DMS153 treated with DMSO at 0.1 percent for 48 hours (cell line): ENCODE measurements at regions not wholly inside any gene's neighbourhood (a gene's known extent, or its start where the extent isn't known, plus 50 kb on each side); places are given as distances from the start of the nearest gene placed in this dataset.

Source experiments
- DNase-seq: peaks from one replicate; lab custom pipeline; 2025; ENCODE audit not compliant: unreplicated experiment; lab: John Stamatoyannopoulos, UW

DNA sequence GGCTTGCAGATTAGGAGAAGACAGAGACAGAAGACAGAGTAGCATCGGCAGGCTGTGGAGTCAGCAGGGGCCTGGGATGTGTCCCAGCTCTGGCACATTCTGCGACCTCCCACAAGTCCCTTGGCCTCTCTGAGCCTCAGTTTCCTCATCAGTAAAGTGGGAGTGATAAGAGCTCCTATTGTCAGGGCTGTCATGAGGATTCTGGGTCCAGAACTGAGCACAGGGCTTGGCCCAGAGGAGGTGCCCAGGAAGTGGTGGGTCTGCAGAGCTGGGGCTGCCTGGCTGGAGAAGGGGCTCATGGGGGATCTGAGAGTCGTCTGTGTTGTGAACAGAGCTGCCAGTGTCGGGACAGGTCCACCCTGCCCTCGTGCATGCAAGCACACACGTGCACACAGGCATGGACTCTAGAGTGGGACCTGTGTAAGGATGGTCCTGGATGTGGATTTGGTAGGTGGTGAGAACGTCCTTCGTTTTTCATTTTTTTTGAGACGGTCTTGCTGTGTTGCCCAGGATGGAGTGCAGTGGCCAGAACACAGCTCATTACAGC is 262.9 kb downstream of the PTPRU start:
- DNase-seq, result no peak

DNA sequence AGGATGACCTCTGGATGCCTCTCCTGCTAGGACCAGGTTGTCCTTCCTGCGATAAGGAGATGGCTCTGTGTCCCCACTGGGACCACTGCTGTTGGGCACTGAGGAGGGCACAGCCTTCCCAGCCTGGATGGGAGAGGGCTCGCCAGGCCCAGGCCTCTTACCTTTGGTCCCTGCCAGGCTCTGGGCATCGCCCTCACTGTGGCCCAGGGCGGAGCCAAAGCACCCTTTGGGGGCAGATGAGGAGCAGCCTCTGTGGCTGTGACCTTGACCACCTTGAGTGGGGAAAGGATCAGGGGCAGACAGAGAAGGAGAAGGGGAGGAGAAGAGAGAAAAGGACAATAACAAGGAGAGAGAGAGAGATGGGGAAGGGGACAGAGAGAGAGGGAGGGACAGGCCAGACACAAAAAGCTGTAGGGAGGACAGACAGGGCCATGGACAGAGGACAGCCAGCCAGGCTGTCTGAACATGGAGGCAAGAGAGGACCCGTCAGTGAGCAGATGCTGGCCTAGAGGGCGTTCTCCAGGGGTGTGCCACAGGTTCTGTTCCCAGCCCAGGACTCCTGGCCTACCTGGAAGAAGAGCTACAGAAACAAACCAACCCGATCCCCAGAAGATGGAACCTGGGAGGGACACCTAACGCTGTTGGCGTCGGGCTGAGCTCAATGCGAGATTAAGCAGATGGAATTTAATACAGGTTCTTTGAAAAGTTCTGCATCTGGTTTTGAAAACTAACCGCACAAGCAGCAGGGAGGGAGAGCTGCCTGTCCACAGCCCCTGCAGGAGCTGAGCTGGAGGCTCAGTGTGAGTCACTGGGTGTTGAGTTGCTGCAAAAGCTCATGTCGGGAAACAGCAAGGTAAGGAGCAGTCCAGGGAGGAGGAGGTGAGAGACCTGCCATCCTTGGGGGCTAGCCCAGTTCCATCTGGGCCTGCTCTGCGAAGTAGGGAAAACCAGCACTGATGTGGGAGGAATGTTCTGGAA is 262.1 kb downstream of the PTPRU start:
- DNase-seq, result no peak

DNA sequence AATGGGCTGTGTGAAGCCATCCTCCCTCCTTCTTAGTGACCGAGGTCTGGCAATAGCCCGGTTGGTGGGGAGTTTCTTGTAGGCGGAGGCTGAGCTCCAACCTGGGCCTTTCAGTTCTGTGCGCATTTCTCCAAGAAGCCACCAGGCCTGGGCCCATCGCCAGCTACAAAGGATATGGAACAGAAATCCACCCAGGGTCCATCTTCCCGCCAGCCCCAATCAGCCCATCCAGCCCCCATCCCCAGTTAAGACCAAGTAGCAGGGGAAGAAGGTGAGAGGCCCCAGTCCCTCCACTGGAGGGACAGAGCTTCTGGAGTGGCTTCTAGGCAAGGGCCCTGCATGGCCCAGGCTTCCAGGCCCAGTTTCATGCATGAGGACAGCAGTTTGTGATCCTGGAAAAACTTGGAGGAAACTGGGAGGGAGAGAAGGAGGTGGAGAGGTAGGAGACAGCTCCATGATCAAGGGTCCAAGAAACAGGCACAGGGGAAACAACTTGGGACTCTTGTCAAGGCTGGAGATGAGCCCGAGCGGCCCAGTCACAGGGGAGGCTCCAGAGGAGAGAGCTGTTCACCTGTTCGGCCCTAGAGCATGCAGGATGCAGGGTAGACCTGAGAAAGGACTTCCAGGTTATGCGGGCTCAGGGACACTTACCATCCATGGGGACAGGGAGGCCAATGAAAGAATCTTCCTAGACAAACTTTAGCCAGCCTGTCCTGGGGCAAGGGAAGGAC is 261.2 kb downstream of the PTPRU start:
- DNase-seq, result no peak

DNA sequence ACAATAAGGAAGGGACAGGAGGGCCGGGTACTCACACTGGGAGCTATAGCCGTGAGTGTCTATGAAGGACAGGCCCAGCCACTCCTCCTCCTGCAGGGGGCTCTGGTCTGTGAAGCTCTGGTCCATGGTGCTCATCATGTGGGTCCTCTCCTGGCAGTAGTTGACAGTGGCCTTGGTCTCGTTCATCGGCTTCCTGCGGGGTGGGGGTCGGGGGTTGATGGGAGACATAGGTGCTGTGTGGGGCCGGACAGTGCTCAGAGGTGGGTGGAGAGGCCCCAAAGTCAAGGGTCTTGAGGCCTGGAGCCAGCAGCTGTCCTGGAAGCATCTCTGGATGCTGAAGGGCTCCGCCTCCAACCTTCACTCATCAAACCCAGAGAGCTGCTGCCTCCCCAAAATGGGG is 260.4 kb downstream of the PTPRU start:
- no peak for DNase-seq

DNA sequence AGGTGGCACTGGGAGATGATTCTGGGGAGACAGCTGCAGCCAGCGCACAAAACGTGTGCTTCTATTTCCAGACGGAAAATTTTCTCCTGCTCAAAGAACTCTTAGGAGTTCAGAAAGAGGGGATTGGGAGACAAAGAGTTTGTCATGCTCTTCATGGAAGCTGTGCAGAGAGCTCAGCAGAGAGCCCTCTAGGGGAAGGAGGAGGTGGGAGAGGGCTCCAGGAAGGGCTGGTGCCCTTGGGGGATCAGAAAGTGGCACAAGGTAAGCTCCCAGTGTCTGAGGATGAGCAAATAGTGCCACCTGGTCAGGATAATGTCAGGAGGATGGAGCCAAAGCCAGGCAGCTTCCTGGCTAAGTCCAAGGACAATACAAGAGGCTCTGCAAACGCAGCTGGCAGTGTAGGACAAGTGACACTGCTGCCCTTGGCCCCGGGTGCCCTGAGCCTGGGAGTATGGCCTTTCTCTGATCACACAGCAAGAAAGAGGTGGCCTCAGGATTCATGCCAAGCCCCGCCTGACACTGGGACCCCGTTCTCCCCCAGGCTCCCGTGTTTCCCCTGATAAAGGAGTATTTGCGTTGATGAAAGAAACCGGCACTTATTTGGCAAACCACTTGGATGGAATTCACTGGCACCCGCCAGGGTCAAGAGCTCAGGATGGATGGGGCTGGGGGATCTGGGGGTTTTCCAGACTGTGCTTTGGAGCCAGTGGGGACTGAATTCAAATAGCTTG is 254.0 kb downstream of the PTPRU start:
- DNase-seq, result peak; percentile 81

DNA sequence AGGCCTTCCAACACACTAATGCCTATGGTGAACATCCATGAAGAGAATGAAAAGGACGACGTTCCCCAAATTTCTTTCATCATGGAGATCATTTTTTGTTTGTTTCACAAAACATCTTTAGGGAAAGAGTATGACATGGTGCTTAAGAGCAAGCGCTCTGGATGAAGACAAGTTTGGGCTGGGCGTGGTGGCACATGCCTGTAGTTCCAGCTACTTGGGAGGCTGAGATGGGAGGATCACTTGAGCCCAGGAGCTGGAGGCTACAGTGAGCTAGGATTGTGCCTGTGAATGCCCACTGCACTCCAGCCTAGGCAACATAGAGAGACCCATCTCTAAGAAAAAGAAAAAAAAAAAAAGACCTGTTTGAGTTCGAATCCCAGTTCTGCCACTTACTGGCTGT is 253.1 kb downstream of the PTPRU start:
- DNase-seq, result no peak

DNA sequence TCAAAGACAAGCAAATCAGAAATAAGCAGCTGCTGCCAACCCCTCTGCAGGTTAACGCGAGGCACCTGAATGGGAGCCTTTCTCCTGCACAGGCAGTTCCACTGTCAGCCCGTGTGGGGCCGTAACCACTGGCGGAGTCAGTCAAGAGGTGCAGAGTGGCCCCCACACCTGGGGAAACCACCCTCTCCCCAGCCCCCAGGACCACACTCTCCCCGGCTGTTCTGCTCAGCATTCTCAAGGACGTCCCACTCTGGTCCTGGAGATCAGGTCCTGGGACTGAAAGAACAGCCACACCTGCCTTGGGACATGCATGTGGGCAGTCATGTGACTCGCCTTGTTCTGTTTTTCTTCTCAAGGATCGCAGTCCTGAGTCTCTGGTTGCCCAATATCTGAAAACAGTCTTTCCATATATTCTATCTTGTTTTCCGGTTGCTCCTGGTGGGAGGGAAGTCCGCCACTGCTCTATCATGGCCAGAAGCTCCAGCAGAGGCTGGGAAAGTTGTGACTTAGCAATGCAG is 252.5 kb downstream of the PTPRU start:
- no peak for DNase-seq

DNA sequence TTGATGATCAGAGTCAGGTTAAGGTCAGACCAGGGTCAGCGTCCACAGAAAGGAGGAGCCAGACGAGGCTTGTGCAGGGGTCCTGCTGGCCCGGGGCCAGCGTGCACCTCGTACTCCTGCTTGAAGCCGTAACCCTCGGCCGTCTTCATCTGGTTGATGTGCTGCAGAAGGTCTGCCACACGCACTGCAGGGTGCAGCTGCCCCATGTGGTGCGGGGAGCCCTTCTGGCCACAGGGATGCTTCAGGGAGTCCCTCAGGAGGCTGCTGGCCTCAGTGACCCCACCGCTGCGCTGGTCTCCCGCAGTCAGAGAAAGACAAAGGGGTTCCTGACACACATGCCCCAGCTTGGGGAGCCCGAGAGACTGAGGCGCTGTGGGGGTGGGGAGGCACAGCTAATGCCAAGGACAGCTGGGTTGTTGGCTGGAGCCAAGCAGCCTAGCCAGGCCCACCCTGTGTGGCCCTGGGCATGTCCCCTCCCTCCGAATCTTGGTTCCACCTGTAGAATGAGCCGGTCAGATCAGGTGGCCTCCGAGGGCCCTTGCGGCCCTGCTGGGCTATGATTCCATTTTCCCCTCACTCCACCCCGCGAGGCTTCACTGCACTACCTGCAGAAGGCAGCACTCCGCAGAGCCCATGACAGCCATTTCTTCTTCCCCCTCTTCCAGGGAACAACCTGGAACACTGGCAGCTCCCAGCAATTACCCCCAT is 251.9 kb downstream of the PTPRU start:
- DNase-seq, result no peak

DNA sequence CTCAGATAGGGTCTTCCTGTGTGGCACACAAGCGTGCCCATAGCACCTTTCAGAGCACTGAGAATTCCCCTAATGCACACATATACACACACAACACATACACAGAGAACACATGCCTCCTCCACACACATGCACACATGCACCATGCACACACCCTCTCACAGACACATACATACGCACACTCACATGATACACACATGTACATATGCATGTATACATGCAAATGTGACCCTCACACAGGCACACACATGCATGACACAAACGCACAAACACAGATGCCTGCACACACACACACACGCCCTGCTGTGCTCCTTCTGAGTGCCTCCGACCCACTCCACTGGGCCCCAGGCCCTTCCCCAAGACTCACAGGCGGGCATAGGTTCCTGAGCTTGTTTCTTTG is 251.0 kb downstream of the PTPRU start:
- no peak for DNase-seq

DNA sequence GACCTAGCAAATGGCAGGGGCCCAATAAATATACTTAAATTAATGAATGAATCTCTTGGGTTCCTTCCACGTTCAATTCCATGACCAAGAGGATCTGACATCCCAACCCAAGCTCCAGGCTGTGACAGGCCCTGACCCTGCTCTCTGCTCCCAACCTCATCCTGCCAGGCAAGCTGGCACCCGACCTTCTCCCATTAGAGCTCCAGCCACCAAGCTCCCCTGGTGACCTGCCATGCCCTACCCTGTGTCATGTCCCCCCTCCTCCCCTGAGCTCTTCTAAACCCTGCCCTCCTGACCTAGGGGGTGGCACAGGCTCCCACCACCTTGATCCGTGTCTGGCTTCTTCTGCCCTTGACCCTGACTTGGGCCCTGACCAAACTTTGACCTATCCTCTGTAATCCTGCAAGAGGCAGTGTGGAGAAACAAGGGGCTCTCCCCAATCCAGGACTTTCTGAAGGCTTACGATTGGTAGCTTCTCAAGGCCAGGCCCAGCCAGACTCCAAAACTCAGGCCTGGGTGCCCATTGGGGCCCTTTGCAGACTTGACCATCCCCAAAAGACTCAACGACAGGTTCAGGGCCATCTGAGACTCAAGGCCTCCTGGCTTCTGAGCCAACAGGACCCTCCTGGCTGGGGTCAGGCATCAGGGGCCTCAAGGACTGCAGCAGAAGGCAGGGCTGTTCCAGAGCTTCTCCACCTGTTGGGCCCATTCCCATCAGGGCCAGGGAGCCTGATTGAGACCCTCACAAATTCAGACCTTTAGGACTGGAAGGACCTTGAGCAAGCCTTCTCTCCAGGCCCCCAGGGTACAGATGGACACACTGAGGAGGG is 249.0 kb downstream of the PTPRU start:
- no peak for DNase-seq

DNA sequence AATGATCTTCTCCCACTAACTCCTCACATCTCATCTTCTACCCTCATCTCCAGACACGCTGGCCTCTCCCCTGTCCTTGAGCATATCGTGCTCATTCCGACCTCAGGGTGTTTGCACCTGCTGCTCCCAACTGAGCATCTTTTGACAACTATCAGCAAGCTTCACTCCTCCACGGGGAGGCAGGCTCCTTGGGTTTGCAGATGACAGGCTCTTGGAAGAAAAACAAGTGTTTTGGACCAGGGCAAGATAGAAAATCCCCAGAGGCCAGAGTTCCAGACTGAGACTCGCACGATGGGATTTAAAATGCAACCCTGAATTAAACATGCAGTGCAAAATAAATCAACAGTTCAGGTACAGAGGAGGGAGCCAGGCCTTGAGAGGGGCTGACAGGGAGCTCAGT is 246.7 kb downstream of the PTPRU start:
- DNase-seq, result no peak

DNA sequence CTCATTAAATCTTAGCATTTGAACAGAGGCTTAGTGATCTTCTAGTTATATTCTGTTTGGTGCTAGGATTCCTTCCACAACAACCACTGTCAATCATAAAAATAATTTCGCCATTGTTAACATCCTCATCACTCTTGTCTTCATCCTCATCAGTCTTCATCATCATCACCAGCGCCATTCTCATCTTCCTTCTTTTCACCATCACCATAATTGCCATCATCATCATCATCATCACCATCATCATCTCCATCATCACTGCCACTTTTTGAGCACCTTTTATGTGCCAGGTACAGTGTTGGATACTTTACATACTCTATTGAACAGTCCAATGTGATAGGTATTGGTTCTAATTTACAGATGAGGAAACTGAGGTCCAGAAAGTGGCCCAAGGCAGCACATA is 245.7 kb downstream of the PTPRU start:
- no peak for DNase-seq

DNA sequence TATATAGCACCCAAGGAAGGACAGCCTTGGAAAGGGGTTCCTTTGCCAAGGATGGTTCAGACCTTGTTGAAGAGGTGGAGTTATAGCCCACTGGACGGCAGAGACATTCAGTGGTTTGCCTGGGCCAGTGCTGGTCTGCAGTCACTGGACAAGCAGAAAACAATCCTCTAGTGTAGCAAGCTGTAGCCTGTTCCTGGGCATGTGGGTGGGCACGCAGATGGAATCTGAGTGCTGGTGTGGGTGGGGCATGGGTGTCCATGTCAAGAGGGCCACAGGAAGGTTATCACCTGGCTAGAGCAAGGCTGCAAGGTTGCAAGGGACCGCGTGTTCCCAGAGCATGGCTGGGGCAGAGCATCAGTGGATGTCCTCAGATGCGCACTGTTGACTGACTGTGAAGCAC is 244.7 kb downstream of the PTPRU start:
- no peak for DNase-seq

DNA sequence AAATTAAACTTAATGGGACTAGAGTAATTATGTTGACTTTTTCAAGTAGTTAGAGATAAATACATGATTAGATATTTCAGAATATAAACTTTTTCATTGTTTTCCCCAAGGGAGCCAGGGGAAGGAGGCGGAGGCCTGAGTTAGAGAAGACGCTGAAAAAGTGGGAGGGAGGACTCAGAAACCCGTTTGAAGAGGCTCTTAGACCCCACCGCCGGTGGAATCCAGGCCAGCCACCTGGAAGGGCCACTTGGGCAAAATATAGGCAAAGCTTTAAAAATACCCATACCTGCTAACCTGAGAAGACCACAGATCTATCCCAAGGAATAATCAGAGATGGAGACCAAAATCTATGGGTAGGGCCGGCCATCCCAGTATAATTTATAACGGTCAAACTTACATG is 242.6 kb downstream of the PTPRU start:
- DNase-seq, result no peak

DNA sequence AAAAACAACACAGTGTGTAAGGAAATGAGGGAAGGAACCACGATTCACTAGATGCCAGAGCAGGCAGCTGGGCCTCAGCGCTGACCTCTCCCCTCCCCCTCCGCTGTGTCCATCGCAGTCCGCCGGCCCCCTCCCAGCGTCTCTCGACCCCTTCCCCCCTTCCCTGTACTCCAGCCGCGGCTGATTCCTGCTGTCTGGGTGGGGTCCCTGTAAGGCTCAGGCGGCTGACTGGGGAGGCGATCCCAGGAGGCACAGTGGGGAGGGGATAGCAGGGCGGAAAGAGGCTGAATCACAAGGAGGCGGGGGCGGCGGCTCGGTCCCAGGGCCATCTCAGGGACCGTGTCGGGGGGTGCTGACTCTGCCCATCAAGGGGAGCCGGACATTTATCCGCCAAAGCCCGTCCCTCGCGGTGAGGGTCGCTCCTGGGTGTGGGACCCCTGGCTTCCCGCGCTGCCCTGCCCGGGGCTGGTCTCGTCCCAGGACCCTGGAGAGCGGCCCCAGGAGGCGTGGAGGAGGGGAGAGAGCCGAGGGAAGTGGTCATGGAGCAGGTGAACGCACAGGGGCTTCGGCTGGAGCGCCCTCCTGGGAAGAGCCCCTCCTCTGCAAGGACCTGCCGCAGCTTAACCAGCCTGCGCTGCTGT is 241.9 kb downstream of the PTPRU start:
- DNase-seq, result no peak

DNA sequence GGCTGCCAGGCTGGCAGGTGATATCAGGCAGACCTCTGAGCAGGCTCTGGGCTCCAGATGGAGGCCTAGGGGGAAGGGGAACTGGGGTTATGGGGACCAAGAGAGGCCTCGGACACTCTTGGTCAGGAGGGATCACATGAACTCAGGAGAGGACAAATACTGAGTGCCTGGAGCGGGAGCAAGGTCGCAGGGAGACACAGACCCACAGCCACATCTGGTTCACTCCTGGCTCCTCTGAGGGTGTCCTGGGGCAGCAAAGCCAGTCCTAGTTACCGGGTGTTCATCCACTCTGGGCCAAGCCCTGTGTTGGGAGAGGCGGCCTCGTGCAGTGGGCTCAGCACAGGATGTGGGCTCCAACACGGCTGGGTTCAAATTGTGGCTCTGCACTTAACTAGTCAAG is 239.0 kb downstream of the PTPRU start:
- DNase-seq, result no peak

DNA sequence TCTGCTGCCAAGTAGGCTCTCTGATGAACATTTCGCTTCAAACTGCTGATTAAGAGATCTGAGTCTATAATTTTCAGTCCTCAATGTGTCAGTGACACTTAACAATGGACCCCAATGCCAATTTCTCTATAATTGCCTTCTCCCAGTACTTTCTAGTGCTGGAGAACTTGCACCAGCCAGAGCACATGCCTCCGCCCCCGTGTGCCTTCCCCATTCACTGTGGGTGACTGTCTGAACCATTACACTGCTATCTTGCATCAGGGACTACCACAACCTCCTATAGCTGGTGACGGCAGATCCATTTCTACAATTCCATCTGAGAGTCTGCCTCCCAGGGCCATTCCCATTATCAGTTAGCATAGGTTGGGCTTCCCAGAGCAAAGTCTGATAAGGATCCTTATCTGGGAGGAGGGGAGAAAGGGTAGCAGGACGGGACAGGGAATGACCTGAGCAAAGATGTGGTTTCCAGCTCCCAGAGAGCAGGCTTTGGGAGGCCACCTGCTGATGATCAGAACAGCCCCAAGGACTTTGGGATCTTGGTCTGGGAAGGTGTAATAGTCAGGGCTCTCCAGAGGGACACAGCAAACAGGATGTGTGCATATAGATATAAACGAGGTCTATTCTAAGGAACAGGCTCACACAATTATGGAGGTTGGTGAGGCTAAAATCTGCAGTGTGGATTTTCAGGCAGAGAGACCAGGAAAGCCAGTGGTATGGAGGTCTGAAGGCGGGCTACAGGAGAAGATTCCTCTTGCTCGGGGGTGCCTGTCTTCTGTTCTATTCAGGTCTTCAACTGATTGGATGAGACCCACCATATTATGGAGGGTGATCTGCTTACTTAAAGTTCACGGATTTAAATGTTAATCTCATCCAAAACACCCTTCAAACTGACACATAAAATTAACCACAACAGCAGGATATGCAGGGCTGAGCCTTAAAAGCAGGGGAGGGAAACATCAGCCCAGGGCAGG is 238.2 kb downstream of the PTPRU start:
- no peak for DNase-seq
